CD4-positive, alpha-beta T cell treated with Interleukin-4 for 1 hour (primary cell): ENCODE measurements at regions not wholly inside any gene's neighbourhood (a gene's known extent, or its start where the extent isn't known, plus 50 kb on each side); places are given as distances from the start of the nearest gene placed in this dataset.
"Not testable (repeated sequence)": the region's sequence is repeated elsewhere in the genome, so short reads cannot be mapped to it uniquely, and the experiment has no call there.

Source experiments
- DNase-seq, 2 donors: peaks; one replicate each; pipeline ENCODE4 v3.0.0-alpha.2; 2020 to 2022

DNA sequence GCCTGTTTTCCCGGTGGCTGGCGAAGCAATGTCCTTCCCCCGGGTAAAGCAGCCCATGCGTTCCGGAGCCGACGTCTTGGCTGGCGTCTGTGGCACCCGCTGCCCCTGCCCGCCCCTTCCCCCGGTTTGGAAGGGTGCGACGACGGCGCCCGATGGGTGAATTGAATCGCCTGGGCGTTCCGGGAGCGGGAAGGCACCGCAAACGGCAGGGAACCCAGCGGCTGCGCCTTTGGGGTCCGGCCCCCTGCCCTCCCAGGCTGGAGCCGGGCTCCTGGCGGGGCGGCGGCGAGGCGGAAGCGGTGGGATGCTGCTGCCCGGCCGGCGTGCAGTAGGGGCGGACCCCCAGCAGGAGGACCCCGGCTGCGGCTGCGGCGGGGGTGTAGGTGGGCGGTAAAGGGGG, 123.6 kb upstream of the RHOU start:
- DNase-seq, result not testable (repeated sequence)

DNA sequence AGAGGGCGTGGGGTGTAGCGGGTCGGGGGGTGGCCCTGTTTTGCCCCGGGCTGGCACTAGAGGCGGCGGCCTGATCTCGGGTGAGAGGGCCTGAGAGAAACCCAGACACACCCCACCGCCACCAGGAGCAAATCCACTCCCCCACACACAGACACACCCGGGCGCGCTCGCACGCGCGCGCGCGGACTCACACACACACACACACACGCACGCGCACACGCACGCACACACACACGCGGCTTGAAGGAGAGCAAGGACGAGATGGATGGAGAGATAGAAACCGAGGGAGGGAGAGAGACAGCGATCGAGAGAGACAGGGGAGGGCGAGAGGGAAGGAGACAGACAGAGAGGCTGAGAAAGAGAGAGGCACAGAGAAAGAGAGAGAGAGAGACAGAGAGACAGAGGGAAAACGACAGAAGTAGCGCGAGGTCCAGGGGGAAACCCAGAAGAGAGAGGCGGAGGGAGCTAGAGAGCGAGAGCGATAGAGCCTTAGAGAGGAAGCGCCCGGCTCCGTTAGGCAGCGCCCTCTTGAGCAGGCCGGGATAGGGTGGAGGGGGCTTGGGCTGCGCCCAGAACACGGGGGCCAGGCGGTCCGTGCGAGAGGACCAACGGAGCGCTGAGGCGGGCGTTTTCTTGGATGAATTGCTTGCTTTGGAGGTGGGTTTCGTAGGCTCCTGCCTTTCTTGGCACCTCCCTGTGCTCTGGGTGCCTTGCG, 113.1 kb upstream of the RHOU start:
- peak in 1 of 2 donors; percentile 63 for DNase-seq

DNA sequence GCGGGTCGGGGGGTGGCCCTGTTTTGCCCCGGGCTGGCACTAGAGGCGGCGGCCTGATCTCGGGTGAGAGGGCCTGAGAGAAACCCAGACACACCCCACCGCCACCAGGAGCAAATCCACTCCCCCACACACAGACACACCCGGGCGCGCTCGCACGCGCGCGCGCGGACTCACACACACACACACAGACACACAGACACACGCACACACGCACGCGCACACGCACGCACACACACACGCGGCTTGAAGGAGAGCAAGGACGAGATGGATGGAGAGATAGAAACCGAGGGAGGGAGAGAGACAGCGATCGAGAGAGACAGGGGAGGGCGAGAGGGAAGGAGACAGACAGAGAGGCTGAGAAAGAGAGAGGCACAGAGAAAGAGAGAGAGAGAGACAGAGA, 108.8 kb upstream of the RHOU start:
- not testable (repeated sequence) for DNase-seq

DNA sequence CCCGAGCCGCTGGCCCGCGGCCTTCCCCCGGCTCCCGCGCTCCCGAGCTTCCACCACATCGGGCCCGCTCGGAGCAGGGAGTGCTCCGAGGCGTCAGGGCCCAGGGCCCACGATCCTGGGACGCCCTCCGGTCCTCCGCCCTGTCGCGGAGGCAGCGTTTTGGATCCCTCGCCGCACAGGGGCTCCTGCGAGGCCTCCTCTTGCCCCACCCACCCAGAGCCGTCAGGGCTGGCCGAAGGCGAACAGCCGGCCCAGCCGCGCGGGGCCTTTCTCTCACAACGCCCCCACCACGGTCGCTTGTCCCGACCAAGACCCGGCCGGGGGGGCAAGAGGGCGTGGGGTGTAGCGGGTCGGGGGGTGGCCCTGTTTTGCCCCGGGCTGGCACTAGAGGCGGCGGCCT, 102.4 kb upstream of the RHOU start:
- DNase-seq, result peak in 1 of 2 donors; percentile 13

DNA sequence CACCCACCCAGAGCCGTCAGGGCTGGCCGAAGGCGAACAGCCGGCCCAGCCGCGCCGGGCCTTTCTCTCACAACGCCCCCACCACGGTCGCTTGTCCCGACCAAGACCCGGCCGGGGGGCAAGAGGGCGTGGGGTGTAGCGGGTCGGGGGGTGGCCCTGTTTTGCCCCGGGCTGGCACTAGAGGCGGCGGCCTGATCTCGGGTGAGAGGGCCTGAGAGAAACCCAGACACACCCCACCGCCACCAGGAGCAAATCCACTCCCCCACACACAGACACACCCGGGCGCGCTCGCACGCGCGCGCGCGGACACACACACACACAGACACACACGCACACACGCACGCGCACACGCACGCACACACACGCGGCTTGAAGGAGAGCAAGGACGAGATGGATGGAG, 100.0 kb upstream of the RHOU start:
- peak; percentile 70 to 73 for DNase-seq

DNA sequence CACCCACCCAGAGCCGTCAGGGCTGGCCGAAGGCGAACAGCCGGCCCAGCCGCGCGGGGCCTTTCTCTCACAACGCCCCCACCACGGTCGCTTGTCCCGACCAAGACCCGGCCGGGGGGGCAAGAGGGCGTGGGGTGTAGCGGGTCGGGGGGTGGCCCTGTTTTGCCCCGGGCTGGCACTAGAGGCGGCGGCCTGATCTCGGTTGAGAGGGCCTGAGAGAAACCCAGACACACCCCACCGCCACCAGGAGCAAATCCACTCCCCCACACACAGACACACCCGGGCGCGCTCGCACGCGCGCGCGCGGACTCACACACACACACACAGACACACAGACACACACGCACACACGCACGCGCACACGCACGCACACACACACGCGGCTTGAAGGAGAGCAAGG, 97.8 kb upstream of the RHOU start:
- DNase-seq, result peak in 1 of 2 donors; percentile 55

DNA sequence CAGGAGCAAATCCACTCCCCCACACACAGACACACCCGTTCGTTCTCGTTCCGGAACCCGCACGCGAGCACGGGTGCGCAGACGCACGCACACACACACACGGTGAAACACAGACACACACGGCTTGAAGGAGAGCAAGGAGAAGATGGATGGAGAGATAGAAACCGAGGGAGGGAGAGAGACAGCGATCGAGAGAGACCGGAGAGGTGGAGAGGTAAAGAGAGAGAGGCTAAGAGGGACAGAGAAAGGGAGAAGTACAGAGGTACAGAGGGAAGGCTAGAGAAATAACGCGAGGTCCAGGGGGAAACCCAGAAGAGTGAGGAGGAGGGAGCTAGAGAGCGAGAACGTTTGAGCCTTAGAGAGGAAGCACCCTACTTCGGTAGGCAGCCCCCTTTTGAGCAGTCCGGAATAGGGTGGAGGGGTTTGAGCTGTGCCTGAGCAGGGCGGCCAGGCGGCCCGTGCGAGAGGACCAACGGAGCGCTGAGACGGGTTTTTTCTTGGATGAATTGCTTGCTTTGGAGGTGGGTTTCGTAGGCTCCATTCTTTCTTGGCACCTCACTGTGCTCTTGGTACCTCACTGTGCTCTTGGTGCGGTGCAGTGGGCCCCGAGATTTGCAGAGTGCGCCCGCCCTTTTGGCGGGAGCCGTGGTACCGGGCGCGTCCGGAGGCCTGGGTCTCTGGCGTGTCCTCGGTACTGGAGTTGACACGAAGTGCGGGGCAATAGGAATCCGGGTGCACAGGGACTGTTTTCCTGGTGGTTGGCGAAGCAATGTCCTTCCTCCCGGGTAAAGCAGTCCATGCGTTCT, 88.4 kb upstream of the RHOU start:
- DNase-seq, result peak; percentile 54 to 57

DNA sequence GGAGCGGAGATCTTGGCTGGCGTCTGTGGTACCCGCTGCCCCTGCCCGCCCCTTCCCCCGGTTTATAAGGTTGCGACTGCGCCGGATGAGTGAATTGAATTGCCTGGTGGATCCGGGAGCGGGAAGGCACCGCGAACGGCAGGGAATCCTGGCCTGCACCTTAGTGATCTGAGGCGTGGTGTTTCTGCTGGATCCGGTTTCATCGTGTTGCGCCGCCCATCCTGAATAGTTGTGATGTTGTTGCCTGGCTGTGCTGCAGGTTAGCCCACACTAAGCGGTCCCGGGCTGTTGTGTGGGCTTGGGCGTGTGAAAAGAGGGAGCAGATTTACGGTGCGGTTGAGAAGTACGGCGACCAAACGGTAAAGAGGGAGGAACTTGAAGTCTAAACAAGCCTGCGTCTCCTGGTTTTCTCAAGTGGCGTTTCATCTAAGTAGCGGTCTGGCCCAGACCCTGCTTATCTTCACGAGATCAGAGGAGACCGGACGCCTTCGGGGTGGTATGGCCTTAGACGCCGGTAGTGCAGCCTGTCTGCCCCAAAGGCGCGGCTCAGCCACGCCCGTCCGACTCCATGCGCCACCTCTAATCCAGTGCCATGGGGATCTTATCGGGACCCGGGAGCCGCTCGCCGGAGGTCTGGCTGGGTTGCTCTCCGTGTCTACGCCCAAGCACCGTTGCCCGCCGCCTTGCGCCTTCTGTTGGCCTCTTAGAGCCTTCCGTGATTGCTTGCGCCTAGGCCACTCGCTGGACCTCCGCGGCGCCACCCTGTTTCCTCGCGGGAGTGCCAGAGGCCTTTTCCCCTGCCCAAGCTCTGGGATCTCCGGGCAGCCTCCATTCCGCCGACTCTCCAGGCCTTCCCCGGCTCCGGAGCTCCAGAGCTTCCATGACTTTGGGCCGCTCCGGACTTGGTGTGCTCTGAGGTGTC, 87.5 kb upstream of the RHOU start:
- peak in 1 of 2 donors; percentile 17 for DNase-seq

DNA sequence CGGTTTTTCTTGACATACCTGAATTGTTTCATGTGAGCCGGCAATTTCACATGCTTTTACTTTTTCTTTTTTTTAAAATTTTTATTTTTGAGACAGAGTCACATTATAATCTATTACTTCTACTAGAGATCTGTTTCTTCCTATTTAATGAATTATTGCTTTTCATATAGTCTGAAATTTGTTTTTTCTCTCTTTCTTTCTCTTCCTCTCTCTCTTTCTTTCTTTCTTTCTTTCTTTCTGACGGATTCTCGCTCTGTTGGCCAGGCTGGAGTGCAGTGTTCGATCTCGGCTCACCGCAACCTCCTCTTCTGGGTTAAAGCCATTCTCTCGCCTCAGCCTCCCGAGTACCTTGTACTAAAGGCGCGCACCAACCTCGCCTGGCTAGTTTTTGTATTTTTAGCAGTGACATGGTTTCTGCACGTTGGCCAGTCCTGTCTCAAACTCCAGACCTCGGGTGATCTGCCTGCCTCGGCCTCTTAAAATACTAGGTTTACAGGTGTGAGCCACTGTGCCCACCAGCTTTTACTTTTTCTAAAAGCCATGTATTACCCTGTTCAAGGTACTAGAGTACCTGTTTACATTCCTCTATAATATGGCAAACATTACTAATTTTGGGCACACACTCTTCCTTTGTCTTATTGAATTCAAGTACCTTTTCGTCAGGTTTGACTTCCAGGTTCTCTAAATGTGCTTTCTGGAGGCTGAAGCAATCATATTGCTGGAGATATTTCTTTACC, 86.5 kb upstream of the RHOU start:
- DNase-seq, result no peak

DNA sequence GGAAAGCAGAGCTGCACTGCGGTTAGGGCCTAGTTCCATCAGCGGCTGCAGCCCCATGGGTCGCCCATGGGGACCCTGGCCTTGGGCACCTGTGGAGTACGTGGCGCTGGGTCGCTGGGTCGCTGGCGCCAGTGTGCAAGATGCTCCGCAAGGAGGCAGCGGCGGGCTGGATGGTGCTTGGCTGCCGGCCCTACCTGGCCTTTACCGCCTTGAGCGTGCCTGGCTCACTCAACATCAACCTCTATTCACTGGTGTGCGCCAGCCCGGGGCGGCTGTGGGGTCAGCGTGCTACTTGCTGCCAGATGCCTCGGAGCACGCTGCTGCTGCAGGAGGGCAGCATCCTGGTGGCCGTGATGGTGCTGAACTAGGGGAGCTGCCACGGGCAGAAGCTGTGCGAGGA, 85.1 kb upstream of the RHOU start:
- DNase-seq, result no peak

DNA sequence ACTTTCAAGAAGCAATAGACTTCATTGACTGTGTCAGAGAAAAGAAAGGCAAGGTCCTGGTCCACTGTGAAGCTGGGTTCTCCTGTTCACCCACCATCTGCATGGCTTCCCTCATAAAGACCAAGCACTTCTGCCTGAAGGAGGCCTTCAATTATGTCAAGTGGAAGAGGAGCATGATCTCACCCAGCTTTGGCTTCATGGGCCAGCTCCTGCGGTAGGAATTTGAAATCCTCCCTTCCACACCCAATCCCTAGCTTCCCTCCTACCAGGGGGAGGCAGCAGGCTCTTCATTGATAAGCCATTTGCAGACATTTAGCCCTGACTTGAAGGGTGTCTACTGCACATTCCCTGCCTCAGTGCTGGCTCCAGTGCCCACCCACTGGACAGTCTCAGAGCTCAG, 84.3 kb upstream of the RHOU start:
- no peak for DNase-seq

DNA sequence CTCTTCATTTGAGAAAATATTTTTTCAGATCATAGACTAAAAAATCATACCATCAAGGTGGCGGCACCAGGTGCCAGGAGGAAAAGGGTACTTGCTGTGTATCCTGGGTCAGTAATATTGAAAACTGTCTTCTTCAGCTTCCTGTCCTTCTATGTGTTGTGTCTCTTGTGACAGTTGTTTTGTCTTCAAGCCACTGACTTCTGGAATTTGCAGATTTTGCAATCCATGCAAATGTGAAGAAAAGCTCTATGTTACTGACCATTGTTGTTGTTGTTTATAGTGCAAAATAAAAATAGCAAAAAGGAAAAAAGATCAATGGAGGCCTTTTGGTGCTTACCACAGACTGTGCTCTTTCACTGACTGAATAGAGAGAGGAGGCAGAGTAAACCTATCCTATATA, 83.2 kb upstream of the RHOU start:
- DNase-seq, result no peak

DNA sequence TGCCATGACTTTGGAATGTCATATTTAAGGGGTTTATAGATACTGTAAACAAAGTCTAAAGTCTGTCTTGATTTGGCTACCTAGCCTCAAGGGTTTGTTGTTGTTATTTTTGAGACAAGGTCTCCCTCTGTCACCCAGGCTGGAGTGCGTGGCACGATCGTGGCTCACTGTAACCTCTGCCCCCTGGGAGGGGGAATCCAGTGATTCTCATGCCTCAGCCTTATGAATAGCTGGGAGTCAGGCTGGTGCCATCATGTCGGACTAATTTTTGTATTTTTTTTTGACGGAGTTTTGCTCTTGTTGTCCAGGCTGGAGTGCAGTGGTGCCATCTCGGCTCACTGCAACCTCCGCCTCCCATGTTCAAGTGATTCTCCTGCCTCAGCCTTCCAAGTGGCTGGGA, 82.2 kb upstream of the RHOU start:
- DNase-seq, result not testable (repeated sequence)

DNA sequence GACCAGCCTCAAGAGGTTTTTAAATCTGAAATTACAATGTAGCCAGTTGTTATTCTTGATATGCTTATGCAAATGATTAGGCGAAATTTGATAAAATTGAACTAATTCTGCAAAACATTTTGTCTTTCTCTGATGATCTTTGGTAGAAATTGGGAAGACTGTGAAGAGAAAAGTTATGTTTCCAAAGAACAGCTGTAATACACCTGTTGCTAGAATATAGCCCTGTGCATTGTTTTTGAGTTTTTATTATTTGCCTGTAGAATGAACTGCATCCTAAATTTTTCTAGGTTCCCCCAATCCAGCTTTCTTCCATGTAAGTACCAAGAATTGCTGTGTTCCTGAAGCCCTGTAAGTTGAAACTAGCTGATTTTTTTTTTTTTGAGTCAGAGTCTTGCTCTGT, 81.5 kb upstream of the RHOU start:
- DNase-seq, result no peak

DNA sequence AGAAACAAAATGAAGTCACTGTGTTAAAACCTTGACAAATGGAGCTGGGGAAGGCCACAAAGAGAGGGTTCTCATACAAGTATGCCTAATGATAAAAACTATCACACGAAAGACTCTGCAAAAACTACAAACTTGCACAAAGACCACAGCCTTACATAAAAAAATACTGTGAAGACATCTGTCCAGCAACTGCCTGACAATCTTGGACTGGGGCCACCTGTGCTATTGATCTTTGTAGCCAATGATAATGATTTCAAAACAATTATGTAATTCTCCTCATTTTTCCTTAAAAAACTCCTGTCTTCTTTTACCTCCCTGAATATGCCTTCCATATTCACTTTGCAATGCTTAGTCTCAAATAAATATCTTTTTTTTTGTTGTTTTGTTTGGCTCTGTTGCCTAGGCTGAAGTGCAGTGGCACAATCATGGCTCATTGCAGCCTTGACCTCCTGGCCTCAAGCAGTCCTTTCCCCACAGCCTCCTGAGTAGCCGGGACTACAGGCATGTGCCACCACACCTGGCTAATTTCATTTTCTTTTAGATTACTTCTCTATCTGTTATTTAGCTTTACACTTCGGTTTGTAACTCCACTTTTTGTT, 79.4 kb upstream of the RHOU start:
- no peak for DNase-seq

DNA sequence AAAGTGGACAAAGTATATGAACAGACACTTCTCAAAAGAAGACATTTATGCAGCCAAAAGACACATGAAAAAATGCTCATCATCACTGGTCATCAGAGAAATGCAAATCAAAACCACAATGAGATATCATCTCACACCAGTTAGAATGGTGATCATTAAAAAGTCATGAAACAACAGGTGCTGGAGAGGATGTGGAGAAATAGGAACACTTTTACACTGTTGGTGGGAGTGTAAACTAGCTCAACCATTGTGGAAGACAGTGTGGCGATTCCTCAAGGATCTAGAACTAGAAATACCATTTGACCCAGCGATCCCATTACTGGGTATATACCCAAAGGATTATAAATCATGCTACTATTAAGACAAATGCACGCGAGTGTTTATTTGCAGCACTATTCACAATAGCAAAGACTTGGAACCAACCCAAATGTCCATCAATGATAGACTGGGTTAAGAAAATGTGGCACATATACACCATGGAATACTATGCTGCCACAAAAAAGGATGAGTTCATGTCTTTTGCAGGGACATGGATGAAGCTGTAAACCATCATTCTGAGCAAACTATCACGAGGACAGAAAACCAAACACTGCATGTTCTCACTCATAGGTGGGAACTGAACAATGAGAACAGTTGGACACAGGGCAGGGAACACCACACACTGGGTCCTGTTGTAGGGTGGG, 73.1 kb upstream of the RHOU start:
- not testable (repeated sequence) for DNase-seq

DNA sequence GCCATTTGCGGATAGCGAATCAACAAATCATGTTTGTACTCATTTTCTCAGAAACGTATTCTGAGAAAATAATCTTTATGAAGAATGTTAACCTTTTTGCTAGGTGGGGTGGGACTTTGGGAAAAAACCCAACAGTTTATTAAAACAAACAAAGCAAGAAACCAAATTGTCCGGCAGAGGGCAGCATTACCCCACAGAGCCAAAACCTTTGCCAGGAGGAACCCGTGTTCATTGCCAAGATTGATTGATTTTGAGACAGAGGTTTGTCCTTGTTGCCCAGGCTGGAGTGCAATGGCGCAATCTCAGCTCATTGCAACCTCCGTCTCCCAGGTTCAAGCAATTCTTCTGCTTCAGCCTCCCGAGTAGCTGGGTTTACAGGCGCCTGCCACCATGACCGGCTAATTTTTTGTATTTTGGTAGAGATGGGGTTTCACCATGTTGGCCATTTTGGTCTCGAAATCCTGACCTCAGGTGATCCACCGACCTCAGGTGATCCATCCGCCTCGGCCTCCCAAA, 70.8 kb upstream of the RHOU start:
- peak; percentile 73 to 79 for DNase-seq

DNA sequence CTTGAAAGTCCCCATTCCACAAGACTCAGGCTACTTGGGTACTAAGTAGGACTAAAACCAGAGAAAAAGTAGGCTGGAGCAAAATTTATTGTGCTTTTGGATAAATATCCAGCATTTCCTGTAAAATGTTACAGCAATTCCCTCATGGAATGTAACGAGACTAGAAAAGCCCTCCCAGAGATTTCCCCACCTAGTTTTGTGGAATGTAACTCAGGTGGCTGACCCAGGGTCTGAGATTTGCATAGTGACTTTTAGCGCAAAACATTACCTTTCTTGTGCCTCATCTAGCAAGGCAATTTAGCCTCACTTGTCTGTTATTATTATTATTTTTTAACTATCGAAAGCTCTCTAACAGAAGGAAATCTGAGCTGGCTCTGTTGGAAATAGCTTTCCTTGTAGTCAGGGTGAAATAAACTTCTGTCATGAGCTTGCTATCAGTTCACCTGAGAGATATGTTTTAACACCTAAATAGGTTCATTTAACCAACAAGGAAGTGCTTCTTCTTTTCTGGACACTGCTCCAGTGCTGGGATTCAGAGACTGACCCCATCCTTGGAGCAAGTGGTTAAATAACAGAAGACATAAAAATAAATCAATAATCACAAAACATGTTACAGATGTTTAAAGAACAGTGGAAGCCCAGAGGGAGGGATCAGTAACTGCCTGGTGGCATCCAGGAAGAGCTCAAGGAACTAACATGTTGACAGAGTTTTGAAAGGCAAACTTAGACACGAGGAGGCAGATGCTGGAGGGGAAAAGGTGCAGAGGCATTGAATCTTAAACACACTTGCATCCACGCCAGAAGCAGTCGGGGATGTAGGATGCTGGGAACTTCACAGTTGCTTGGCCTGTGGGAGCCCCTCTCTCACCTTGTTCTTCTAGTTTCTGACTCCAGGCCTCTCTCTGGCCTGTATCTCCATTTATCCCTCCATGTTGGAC, 68.3 kb upstream of the RHOU start:
- no peak for DNase-seq

DNA sequence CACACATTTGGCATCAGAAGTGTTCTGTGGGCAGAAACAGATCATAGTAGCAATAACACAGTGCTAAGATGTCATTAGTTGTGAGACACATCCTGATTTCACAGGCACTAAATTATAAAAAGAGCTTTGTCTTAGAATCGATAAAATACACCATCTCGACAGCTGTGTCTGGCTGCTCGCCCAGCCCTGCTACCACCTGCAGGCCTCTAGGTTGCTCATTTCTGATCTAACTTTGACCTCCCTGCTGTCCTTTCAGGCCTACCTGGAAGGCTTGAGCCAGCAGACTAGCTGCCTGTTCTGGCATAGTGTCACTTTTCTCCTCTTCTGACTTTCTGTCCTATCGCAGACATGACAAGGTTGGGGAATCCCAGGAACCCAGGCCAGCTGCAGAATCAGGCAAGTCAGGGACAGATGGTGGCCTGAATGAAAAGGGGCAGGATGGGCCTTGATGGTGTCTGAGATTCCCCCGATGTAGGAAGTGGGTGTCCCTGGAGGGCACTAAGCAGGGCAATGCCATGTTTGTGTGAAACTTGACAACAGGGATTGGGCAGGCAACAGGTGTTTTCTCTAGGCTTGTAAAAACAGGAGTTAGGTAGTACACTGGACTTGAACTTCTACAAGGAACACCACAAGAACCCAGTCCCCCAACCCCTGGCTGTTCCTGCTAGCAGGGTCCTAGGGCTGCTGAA, 66.6 kb upstream of the RHOU start:
- no peak for DNase-seq

DNA sequence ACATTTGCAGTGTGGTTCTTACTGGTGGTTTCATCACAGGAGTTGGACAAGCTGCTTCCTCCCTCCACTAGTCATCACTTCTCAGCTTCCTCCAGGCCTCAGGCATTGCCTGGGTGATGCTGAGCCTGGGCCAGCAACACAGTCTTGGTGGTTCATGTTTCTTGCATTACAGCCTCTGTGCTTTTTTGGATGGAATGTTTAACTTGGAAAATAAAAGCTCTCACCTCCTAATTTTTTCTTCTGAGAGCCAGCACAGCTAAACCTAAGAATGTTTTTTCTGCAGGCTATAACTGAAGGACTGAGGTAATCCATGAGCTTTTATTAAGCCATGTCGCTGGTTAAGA, 66.1 kb upstream of the RHOU start:
- DNase-seq, result no peak
